ENCODE measurements at regions not wholly inside any gene's neighbourhood (a gene's known extent, or its start where the extent isn't known, plus 50 kb on each side); places are given as distances from the start of the nearest gene placed in this dataset.
A peak's percentile ranks its signal among the peaks of the same experiment; 100 is the strongest.
"Not testable (repeated sequence)": the region's sequence is repeated elsewhere in the genome, so short reads cannot be mapped to it uniquely, and the experiment has no call there.

- H3K9me3 ChIP-seq = no peaks in the 10 kb centered on the region
- no peaks in the 10 kb centered on the region for H3K36me3 ChIP-seq
- no peak overlapping the region for H3K4me3 ChIP-seq
- no peaks in the 10 kb centered on the region for H3K27me3 ChIP-seq
- no peak for DNase-seq
Measured at GRCh38 chrX:25503826-25504225, 488.1 kb upstream of the ARX start.

- H3K4me3 ChIP-seq = no peak overlapping the region
- no peaks in the 10 kb centered on the region for H3K27me3 ChIP-seq
- H3K9me3 ChIP-seq = no peaks in the 10 kb centered on the region
- DNase-seq = no peak
- no peaks in the 10 kb centered on the region for H3K36me3 ChIP-seq
Measured at GRCh38 chrX:25507801-25508200, 492.0 kb upstream of the ARX start.

- no peaks in the 10 kb centered on the region for H3K27me3 ChIP-seq
- no peak overlapping the region for H3K4me3 ChIP-seq
- H3K36me3 ChIP-seq = no peaks in the 10 kb centered on the region
- H3K9me3 ChIP-seq = no peaks in the 10 kb centered on the region
- no peak for DNase-seq
Measured at GRCh38 chrX:25519258-25519657, 503.5 kb upstream of the ARX start.

- H3K9me3 ChIP-seq, H3K27me3 ChIP-seq, H3K4me3 ChIP-seq, DNase-seq, H3K36me3 ChIP-seq: not testable (repeated sequence)
Measured at GRCh38 chrX:25522443-25523010, 506.8 kb upstream of the ARX start.

GRCh38 chrX:25523574-25524540 lies 508.1 kb upstream of the ARX start:
- peak; percentile 6 for DNase-seq
- H3K36me3 ChIP-seq = no peaks in the 10 kb centered on the region
- no peaks in the 10 kb centered on the region for H3K27me3 ChIP-seq
- H3K4me3 ChIP-seq = no peak overlapping the region
- H3K9me3 ChIP-seq = no peaks in the 10 kb centered on the region

GRCh38 chrX:25527156-25527555 lies 511.4 kb upstream of the ARX start:
- no peak for DNase-seq
- Histone ChIP-seq H3K36me3 (no peaks in the 10 kb centered on the region), H3K9me3 (no peaks in the 10 kb centered on the region), H3K4me3 (no peak overlapping the region), H3K27me3 (no peaks in the 10 kb centered on the region)

- Histone ChIP-seq H3K9me3 (no peaks in the 10 kb centered on the region), H3K36me3 (no peaks in the 10 kb centered on the region), H3K27me3 (no peaks in the 10 kb centered on the region), H3K4me3 (no peak overlapping the region)
- DNase-seq = no peak
Measured at GRCh38 chrX:25527596-25527995, 511.8 kb upstream of the ARX start.

- no peaks in the 10 kb centered on the region for H3K36me3 ChIP-seq
- peak; percentile 18 for DNase-seq
- no peak overlapping the region for H3K4me3 ChIP-seq
- H3K9me3 ChIP-seq = no peaks in the 10 kb centered on the region
- H3K27me3 ChIP-seq = no peaks in the 10 kb centered on the region
Measured at GRCh38 chrX:25531096-25531495, 515.3 kb upstream of the ARX start.

GRCh38 chrX:25534091-25534490 lies 518.3 kb upstream of the ARX start:
- no peak for DNase-seq
- Histone ChIP-seq H3K27me3 (no peaks in the 10 kb centered on the region), H3K36me3 (no peaks in the 10 kb centered on the region), H3K9me3 (no peaks in the 10 kb centered on the region), H3K4me3 (no peak overlapping the region)

- Histone ChIP-seq H3K27me3 (no peaks in the 10 kb centered on the region), H3K4me3 (no peak overlapping the region), H3K36me3 (no peaks in the 10 kb centered on the region), H3K9me3 (no peaks in the 10 kb centered on the region)
- DNase-seq = no peak
Measured at GRCh38 chrX:25536307-25536970, 520.7 kb upstream of the ARX start.

GRCh38 chrX:25537699-25538098 lies 521.9 kb upstream of the ARX start:
- no peak for DNase-seq
- H3K27me3 ChIP-seq = no peaks in the 10 kb centered on the region
- no peak overlapping the region for H3K4me3 ChIP-seq
- no peaks in the 10 kb centered on the region for H3K36me3 ChIP-seq
- no peaks in the 10 kb centered on the region for H3K9me3 ChIP-seq

- no peak for DNase-seq
- no peaks in the 10 kb centered on the region for H3K27me3 ChIP-seq
- H3K36me3 ChIP-seq = no peaks in the 10 kb centered on the region
- no peaks in the 10 kb centered on the region for H3K9me3 ChIP-seq
- H3K4me3 ChIP-seq = no peak overlapping the region
Measured at GRCh38 chrX:25544641-25545040, 528.9 kb upstream of the ARX start.

- Histone ChIP-seq H3K27me3 (no peaks in the 10 kb centered on the region), H3K4me3 (no peak overlapping the region), H3K36me3 (no peaks in the 10 kb centered on the region), H3K9me3 (no peaks in the 10 kb centered on the region)
- no peak for DNase-seq
Measured at GRCh38 chrX:25548811-25549210, 533.0 kb upstream of the ARX start.

- H3K4me3 ChIP-seq = no peak overlapping the region
- no peaks in the 10 kb centered on the region for H3K9me3 ChIP-seq
- H3K27me3 ChIP-seq = no peaks in the 10 kb centered on the region
- no peaks in the 10 kb centered on the region for H3K36me3 ChIP-seq
- no peak for DNase-seq
Measured at GRCh38 chrX:25555521-25555920, 539.8 kb upstream of the ARX start.

GRCh38 chrX:25558137-25558536 lies 542.4 kb upstream of the ARX start:
- Histone ChIP-seq H3K36me3 (no peaks in the 10 kb centered on the region), H3K4me3 (no peak overlapping the region), H3K9me3 (no peaks in the 10 kb centered on the region), H3K27me3 (no peaks in the 10 kb centered on the region)
- DNase-seq = no peak

- H3K9me3 ChIP-seq = no peaks in the 10 kb centered on the region
- no peak overlapping the region for H3K4me3 ChIP-seq
- DNase-seq = no peak
- no peaks in the 10 kb centered on the region for H3K27me3 ChIP-seq
- no peaks in the 10 kb centered on the region for H3K36me3 ChIP-seq
Measured at GRCh38 chrX:25561190-25561589, 545.4 kb upstream of the ARX start.

- no peaks in the 10 kb centered on the region for H3K36me3 ChIP-seq
- no peaks in the 10 kb centered on the region for H3K27me3 ChIP-seq
- no peak overlapping the region for H3K4me3 ChIP-seq
- H3K9me3 ChIP-seq = no peaks in the 10 kb centered on the region
- DNase-seq = no peak
Measured at GRCh38 chrX:25573631-25574030, 557.9 kb upstream of the ARX start.

All from MG63 (cell line).